ENCODE measurements at regions not wholly inside any gene's neighbourhood (a gene's known extent, or its start where the extent isn't known, plus 50 kb on each side); places are given as distances from the start of the nearest gene placed in this dataset.

DNA sequence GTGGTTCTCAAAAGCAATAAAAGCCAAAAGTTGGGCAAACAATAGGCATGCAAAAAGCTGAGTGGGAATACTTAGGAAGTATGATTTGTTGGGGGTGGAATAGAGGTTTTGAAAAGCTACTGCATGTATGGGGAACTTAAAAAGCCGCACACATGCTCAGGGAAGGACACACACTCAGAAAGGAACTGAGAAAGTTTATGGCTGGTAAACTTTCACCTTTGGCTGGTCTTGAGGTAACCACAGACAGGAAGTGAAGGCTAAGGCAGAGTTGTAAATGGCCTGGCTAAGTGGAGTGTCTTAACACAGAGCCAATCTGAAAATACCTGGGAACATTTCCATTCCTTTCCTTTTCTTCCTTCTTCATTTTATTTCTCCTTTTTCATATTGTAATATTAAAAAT is 134.5 kb upstream of the EXOC2 start:
- Histone ChIP-seq H3K27me3 (ENCODE audit: insufficient read depth, low read length) (no peaks in the 10 kb centered on the region), H4K20me1 (ENCODE audit: insufficient read depth, low read length) (no peaks in the 10 kb centered on the region), H3K27ac (ENCODE audit: low read depth, low read length) (no peak overlapping the region), H2AFZ (ENCODE audit: low read length) (no peak overlapping the region), H3K4me3 (ENCODE audit: insufficient read depth, low read length) (no peak overlapping the region), H3K4me2 (ENCODE audit: insufficient read depth, low read length) (no peak overlapping the region), H3K36me3 (ENCODE audit: insufficient read depth, low read length) (no peaks in the 10 kb centered on the region), H3K9me3 (ENCODE audit: low read depth, low read length) (peaks cover 7% of the 10 kb centered on the region), H3K4me1 (ENCODE audit: insufficient read depth, low read length) (no peaks in the 10 kb centered on the region), H3K79me2 (ENCODE audit: insufficient read depth, low read length) (no peaks in the 10 kb centered on the region)
- no peak for TF ChIP-seq CTCF (IDR thresholded peaks at IDR 0.05; ENCODE audit: extremely low read depth, low read depth, low read length)
- no peak for DNase-seq (ENCODE audit: insufficient read length, low spot score, missing footprints)

DNA sequence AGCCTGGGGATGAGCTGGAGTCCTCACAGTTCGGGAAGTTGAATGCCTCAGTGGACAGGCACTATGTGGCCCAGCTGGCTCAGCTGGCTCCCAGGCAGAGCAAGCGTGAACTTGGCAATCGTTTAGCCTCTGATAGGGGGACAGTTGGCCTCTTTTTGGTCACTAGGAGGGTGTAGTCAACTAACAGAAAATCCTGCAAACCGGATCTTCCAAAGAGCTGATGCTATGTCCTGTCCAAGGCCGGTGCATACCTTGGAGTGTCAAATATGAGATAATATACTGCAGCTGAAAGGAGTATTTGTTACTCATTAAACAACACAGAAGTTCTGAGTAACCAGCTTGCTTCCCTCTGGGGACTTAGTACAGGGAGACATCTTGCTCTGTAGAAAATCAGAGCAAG is 126.2 kb upstream of the EXOC2 start:
- Histone ChIP-seq H3K4me2 (ENCODE audit: insufficient read depth, low read length) (no peak overlapping the region), H3K4me3 (ENCODE audit: insufficient read depth, low read length) (no peak overlapping the region), H3K27me3 (ENCODE audit: insufficient read depth, low read length) (no peaks in the 10 kb centered on the region), H4K20me1 (ENCODE audit: insufficient read depth, low read length) (no peaks in the 10 kb centered on the region), H2AFZ (ENCODE audit: low read length) (no peak overlapping the region), H3K79me2 (ENCODE audit: insufficient read depth, low read length) (no peaks in the 10 kb centered on the region), H3K9me3 (ENCODE audit: low read depth, low read length) (no peaks in the 10 kb centered on the region), H3K4me1 (ENCODE audit: insufficient read depth, low read length) (no peaks in the 10 kb centered on the region), H3K27ac (ENCODE audit: low read depth, low read length) (no peak overlapping the region), H3K36me3 (ENCODE audit: insufficient read depth, low read length) (no peaks in the 10 kb centered on the region)
- DNase-seq (ENCODE audit: insufficient read length, low spot score, missing footprints): no peak
- TF ChIP-seq CTCF (IDR thresholded peaks at IDR 0.05; ENCODE audit: extremely low read depth, low read depth, low read length): no peak

GRCh38 chr6:818196-818595 is 125.3 kb upstream of the EXOC2 start:
- no peaks in the 10 kb centered on the region for H3K79me2 ChIP-seq (ENCODE audit: insufficient read depth, low read length)
- H3K9me3 ChIP-seq (ENCODE audit: low read depth, low read length): no peaks in the 10 kb centered on the region
- no peak overlapping the region for H3K4me2 ChIP-seq (ENCODE audit: insufficient read depth, low read length)
- no peaks in the 10 kb centered on the region for H4K20me1 ChIP-seq (ENCODE audit: insufficient read depth, low read length)
- no peaks in the 10 kb centered on the region for H3K4me1 ChIP-seq (ENCODE audit: insufficient read depth, low read length)
- H3K27me3 ChIP-seq (ENCODE audit: insufficient read depth, low read length): no peaks in the 10 kb centered on the region
- no peak for TF ChIP-seq CTCF (IDR thresholded peaks at IDR 0.05; ENCODE audit: extremely low read depth, low read depth, low read length)
- H2AFZ ChIP-seq (ENCODE audit: low read length): no peak overlapping the region
- H3K36me3 ChIP-seq (ENCODE audit: insufficient read depth, low read length): no peaks in the 10 kb centered on the region
- DNase-seq (ENCODE audit: insufficient read length, low spot score, missing footprints): no peak
- H3K4me3 ChIP-seq (ENCODE audit: insufficient read depth, low read length): no peak overlapping the region
- H3K27ac ChIP-seq (ENCODE audit: low read depth, low read length): no peak overlapping the region

DNA sequence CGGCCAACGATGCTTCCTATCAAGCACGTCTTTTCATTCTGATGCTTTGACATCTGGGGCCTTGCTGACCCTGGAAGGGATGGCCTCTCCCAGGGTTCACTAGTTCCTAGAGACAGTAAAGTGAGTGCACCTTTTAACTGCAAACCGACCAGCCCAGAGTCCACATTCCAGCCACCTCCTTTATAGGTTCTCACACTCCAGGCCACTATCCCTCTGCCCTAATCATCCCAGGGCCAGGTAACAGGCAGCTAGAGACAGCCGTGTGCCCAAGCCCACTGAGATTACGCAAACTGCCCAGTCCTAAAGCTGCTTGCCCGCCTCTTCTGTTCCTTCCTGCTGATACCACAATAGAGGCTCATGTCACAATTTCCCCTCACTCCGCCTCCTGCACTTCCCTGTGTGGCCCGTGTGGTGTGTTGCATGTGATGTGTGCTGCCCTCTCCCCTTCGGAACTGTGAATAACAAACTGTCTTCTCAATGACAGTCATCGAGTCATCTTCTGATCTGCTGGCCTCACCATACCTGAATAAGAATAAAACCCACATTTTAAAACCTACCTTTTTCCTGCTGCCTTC is 123.7 kb upstream of the EXOC2 start:
- Histone ChIP-seq H3K27me3 (ENCODE audit: insufficient read depth, low read length) (no peaks in the 10 kb centered on the region), H3K79me2 (ENCODE audit: insufficient read depth, low read length) (no peaks in the 10 kb centered on the region), H3K4me2 (ENCODE audit: insufficient read depth, low read length) (no peak overlapping the region), H2AFZ (ENCODE audit: low read length) (no peak overlapping the region), H3K36me3 (ENCODE audit: insufficient read depth, low read length) (no peaks in the 10 kb centered on the region), H3K4me3 (ENCODE audit: insufficient read depth, low read length) (no peak overlapping the region), H3K27ac (ENCODE audit: low read depth, low read length) (no peak overlapping the region), H4K20me1 (ENCODE audit: insufficient read depth, low read length) (no peaks in the 10 kb centered on the region), H3K4me1 (ENCODE audit: insufficient read depth, low read length) (no peaks in the 10 kb centered on the region), H3K9me3 (ENCODE audit: low read depth, low read length) (no peaks in the 10 kb centered on the region)
- no peak for DNase-seq (ENCODE audit: insufficient read length, low spot score, missing footprints)
- no peak for TF ChIP-seq CTCF (IDR thresholded peaks at IDR 0.05; ENCODE audit: extremely low read depth, low read depth, low read length)

All from osteoblast (primary cell).